Breast epithelium (tissue), 3 donors: ENCODE measurements at regions not wholly inside any gene's neighbourhood (a gene's known extent, or its start where the extent isn't known, plus 50 kb on each side); places are given as distances from the start of the nearest gene placed in this dataset.

ENCODE experiments used
- CTCF ChIP-seq, 3 donors: fragments of 450-650 bp; IDR thresholded peaks; one replicate each; pipeline ENCODE4 v1.5.1; 2016 to 2017; ENCODE audit warnings: antibody characterized with exemption in 3 of 3, mild to moderate bottlenecking in 3 of 3, moderate library complexity in 3 of 3
- POLR2A ChIP-seq: fragments of 450-650 bp; IDR thresholded peaks from one replicate; pipeline ENCODE4 v1.6.1; 2016; ENCODE audit warnings: antibody characterized with exemption, mild to moderate bottlenecking, moderate library complexity

- TF ChIP-seq CTCF (IDR thresholded peaks at IDR 0.05), result no peak
- no peak for TF ChIP-seq POLR2A
Observed at GRCh38 chr10:118181021-118181420, 134.3 kb upstream of the RAB11FIP2 start.
